ENCODE measurements at regions not wholly inside any gene's neighbourhood (a gene's known extent, or its start where the extent isn't known, plus 50 kb on each side); places are given as distances from the start of the nearest gene placed in this dataset.

DNA sequence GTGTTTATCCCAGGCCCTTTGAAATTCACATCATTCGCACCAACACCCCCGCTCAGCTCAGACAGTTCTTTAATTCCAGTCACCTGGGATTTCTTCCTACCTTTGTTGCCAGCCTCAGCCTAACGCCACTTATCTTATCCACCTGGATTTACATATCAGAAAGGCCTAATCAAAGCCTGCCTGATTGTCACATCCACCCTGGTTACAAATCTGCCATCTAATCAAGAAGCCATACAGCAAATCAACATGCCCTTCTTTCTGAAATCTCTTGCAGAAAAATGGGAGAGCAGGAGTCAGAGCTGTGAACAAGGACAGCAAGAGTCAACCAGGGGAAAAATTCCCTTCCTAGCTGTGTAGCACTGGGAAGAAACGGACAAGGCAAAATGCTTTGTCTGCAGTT is 173.2 kb upstream of the DAB1 start:
- TF ChIP-seq, protein P1, sequence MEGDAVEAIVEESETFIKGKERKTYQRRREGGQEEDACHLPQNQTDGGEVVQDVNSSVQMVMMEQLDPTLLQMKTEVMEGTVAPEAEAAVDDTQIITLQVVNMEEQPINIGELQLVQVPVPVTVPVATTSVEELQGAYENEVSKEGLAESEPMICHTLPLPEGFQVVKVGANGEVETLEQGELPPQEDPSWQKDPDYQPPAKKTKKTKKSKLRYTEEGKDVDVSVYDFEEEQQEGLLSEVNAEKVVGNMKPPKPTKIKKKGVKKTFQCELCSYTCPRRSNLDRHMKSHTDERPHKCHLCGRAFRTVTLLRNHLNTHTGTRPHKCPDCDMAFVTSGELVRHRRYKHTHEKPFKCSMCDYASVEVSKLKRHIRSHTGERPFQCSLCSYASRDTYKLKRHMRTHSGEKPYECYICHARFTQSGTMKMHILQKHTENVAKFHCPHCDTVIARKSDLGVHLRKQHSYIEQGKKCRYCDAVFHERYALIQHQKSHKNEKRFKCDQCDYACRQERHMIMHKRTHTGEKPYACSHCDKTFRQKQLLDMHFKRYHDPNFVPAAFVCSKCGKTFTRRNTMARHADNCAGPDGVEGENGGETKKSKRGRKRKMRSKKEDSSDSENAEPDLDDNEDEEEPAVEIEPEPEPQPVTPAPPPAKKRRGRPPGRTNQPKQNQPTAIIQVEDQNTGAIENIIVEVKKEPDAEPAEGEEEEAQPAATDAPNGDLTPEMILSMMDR (IDR thresholded peaks at IDR 0.05; ENCODE audit: insufficient read depth, low read length, poor library complexity, severe bottlenecking), result no peak
- no peak for TF ChIP-seq EZH2phosphoT487 (conservative IDR thresholded peaks at IDR 0.05; ENCODE audit: low read length)
